NB4 (cell line): ENCODE measurements at regions not wholly inside any gene's neighbourhood (a gene's known extent, or its start where the extent isn't known, plus 50 kb on each side); places are given as distances from the start of the nearest gene placed in this dataset.

Experiments used
- DNase-seq: peaks from one replicate; pipeline ENCODE4 v3.0.0; 2010; ENCODE audit warnings: low read depth
- H3K4me3 ChIP-seq: one replicate; pipeline ENCODE4 v1.5.1; 2011; ENCODE audit warnings: mild to moderate bottlenecking, low read depth, low read length, moderate library complexity
- MYC ChIP-seq: IDR thresholded peaks from 2 replicates; pipeline ENCODE4 v1.6.1; 2011; ENCODE audit warnings: low read depth, low read length
- POLR2A ChIP-seq: IDR thresholded peaks from 2 replicates; pipeline ENCODE4 v1.6.1; 2011; ENCODE audit warnings: mild to moderate bottlenecking; ENCODE audit not compliant: insufficient read length; ENCODE audit errors: extremely low read depth
- TF ChIP-seq, protein P1 (sequence below): IDR thresholded peaks from 2 replicates; pipeline ENCODE4 v1.6.1; 2011; ENCODE audit warnings: low read depth, low read length
- TF ChIP-seq, protein P2 (sequence below): IDR thresholded peaks from one replicate; pipeline ENCODE4 v1.5.1; 2012; ENCODE audit warnings: low read depth, low read length

DNA sequence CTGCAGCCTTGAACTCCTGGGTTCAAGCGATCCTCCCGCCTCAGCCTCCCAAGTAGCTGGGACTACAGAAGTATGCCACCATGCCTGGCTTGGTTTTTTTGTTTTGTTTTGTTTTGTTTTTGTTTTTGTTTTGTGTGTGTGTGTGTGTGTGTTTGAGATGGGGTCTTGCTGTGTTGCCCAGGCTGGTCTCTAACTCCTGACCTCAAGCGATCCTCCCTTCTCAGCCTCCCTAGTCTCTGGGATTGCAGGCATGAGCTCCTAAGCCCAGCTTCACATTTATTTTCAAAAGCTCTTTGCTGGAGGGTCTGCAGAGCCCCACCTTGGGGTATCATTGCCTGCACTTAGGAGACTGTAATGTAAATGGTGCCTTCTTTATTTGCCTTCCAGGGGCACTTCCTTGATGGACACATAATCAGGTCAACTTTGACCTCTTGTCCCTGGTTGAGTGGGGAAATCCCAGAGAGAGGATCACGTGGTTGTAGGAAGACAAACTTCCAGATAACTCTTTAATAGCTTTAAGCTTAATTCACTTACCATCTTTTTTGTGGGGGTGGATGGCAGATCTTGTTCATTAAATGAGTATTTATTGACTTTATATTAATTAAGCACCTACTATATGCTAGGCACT, 72.9 kb upstream of the NPAS1 start:
- DNase-seq: no peak
- no peak overlapping the region for H3K4me3 ChIP-seq
- no peak for TF ChIP-seq POLR2A
- TF ChIP-seq, protein P1, sequence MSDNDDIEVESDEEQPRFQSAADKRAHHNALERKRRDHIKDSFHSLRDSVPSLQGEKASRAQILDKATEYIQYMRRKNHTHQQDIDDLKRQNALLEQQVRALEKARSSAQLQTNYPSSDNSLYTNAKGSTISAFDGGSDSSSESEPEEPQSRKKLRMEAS: no peak
- no peak for TF ChIP-seq MYC
- TF ChIP-seq, protein P2, sequence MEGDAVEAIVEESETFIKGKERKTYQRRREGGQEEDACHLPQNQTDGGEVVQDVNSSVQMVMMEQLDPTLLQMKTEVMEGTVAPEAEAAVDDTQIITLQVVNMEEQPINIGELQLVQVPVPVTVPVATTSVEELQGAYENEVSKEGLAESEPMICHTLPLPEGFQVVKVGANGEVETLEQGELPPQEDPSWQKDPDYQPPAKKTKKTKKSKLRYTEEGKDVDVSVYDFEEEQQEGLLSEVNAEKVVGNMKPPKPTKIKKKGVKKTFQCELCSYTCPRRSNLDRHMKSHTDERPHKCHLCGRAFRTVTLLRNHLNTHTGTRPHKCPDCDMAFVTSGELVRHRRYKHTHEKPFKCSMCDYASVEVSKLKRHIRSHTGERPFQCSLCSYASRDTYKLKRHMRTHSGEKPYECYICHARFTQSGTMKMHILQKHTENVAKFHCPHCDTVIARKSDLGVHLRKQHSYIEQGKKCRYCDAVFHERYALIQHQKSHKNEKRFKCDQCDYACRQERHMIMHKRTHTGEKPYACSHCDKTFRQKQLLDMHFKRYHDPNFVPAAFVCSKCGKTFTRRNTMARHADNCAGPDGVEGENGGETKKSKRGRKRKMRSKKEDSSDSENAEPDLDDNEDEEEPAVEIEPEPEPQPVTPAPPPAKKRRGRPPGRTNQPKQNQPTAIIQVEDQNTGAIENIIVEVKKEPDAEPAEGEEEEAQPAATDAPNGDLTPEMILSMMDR: no peak

DNA sequence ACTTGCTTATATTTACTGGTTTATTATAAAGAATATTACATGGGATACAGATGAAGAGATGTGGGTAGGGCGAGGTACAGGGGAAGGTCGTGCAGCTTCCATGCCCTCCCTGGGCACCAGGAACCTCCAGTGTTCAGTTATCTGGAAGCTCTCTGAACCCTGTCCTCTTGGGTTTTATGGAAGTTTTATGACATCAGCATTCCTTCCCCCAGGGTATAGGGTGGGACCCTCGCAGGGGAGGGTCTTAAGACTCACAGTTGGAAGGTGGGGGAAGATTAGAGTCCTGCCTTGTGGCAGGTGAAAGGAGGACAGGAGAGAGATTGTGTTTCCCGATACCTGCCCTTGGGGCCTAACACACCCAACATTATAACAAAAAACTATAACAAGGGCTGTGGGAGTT, 71.8 kb upstream of the NPAS1 start:
- no peak for TF ChIP-seq POLR2A
- TF ChIP-seq, protein P2: no peak
- TF ChIP-seq MYC: no peak
- TF ChIP-seq, protein P1: no peak
- H3K4me3 ChIP-seq: no peak overlapping the region
- DNase-seq: no peak

DNA sequence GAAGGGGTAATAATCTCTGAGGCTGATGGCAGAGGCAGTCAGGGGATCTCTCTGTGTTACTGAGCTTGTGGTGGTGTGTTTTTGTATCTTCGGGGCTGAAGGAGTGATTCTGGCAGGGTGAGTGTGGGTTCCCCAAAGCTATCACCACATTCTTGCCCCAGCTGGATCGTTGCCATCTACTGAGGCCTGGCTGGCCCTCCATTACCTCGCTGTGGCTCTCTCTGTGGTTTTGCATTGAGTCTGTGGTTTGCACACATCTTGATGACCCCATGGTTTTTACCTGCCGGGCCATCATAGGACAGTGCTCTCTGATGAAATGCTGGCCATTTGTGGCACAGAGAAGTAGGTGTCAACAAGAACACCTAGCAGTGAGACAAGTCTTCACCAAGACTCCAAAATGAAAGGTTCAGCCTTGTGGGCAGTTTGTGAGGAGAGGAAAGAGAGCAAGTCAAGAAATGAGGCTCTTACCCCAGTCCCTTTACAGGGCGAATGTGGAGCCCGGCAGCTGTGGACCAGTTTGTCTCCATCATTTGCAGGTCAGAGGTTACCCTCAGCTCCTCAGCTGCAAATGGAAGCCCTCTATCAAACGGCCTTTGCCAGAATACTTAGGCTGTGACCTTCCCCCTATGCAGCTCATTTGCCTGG, 69.0 kb upstream of the NPAS1 start:
- H3K4me3 ChIP-seq: no peak overlapping the region
- DNase-seq: no peak
- TF ChIP-seq, protein P2: no peak
- TF ChIP-seq, protein P1: no peak
- TF ChIP-seq MYC (no peak), POLR2A (no peak)

DNA sequence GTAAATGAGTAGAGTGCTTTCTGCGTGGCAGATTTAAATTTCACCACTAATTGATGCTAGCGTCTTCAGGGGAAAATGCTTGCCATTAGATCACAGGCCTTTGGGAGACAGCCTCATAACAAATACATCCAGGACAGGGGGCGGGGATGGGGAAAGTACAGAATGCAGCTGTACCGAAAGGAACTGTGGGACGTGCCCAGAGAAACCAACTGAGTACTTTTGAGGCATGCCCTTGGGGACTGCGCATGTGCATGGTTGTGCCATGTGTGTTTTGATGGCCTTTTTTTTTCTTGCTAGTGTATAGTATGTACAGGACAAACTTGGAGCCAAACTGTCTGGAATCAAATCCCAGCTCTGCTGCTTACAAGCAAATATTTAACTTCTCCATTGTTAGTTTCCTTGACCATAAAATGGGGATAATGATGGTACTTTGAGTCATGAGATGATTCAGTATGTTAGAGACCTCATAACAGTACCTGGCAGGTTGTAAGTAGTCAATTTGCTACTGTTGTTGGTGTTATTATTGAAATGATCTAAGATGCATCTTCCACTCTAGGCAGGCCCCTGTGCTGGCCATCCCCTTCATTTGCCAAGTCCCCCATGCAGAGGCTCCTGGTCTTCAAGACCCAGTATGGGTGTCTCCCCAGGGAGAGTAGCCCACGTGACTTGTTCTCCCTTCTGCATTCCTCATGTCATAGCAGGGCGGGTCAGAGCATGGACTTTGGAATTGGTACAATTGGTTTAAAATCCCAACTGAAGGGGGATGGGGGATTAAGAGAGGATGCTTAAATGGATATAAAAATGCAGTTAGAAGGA, 68.3 kb upstream of the NPAS1 start:
- TF ChIP-seq, protein P2: no peak
- no peak for TF ChIP-seq POLR2A
- TF ChIP-seq, protein P1: no peak
- TF ChIP-seq MYC: no peak
- no peak for DNase-seq
- no peak overlapping the region for H3K4me3 ChIP-seq

DNA sequence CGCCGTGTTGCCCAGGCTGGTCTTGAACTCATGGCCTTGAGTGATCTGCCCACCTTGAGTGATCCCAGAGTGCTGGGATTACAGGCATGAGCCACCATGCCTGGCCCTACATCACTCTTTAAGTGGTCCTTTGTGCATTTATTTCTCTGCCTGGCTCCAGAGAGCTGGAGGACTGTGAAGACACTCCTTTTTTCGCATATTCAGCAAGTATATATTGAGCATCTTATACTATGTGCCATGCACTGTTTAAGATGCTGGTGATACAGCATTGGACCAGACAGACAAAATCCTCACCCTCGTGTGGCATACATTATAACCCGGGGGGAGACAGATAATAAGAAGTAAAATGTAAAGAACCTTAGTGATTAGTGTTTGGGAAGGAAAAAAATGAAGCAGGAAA, 66.8 kb upstream of the NPAS1 start:
- TF ChIP-seq, protein P1: no peak
- TF ChIP-seq POLR2A: no peak
- TF ChIP-seq, protein P2: no peak
- no peak for TF ChIP-seq MYC
- DNase-seq: no peak
- no peak overlapping the region for H3K4me3 ChIP-seq
